ENCODE measurements at regions not wholly inside any gene's neighbourhood (a gene's known extent, or its start where the extent isn't known, plus 50 kb on each side); places are given as distances from the start of the nearest gene placed in this dataset.

DNA sequence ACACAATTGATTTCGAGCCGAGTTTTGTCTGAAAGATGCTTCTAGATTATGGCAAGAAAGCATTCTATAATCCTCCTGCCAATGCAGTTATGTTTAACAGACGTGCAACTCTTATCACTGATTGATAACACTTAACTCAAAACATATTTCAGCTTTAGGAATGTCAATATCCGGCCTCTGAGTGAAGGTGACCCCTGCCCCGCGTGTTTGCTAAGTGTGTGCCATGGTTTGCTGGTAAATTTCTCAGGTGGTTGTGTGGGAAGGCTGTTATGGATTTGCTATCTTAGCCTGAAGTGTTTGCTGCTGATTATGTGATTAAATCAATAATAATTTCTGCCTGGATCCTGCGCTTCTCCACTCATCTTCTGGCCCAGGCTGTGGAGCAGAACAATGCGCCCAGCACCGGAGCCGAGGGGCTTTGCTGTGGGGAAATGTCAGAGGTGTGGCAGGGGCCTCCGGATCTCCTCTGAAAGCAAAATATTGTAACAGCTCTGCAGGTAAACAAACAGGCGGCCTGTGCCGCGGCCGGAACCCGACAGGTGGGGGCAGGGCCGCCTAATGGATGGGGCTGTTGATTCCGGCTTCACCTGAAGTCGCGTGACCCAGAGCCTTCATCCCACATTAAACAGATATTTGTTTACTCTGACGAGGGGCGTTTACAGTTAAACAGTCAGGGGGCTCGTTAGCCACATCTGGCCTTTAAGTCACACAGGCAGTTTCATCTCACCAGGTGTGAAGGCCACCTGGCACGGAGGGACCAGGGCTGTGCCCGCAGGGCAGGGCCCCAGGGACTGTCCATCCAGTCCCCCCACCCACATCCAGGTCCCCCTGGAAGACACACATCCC, 210.7 kb upstream of the SALL3 start:
- WGBS, 2 donors = 32 to 41% methylated on average over 25 of the region's 25 CpGs
- H3K27me3 ChIP-seq (ENCODE audit: control insufficient read depth in 1 of 2, insufficient read depth in 2 of 2, low read length in 2 of 2) = no peaks in the 10 kb centered on the region
- no peak overlapping the region for H3K4me3 ChIP-seq (ENCODE audit: low read depth in 1 of 2, low read length in 2 of 2)

DNA sequence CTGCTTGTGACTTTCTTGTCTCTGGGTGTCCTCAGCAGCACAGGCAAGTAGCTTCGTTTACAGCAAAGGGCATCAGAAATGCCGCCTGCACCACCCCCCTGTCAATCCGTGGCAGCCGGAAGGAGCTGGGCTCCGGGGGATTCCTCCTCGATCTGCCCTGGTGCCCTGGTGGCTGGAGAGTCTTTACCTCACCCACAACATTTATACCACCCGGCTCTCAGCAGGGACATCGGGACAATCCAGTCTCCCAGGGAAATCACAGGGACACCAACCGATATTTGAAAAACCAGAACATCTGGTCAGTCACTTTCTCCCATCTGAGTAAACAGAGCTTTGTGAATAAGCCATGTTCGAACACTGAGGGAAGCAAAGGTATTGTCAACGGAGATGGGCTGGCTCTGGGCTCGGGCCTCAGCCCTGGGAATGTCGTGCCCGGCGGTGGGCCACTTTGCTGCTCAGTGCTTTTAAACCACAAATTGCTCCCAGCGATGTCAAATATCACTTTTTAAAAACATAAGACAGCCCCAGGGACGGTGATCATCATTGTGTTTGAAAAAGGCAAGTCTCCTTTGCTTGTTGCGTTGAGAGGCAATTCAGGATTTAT, 210.0 kb upstream of the SALL3 start:
- 63 to 69% methylated on average over 18 of the region's 18 CpGs for WGBS, 2 donors
- H3K36me3 ChIP-seq (ENCODE audit: control insufficient read depth in 2 of 2, insufficient read depth in 2 of 2, low read length in 1 of 2) = no peaks in the 10 kb centered on the region
- H3K4me1 ChIP-seq (ENCODE audit: control insufficient read depth in 2 of 2, insufficient read depth in 2 of 2, low read length in 1 of 2) = no peaks in the 10 kb centered on the region
- H3K27me3 ChIP-seq (ENCODE audit: control insufficient read depth in 1 of 2, insufficient read depth in 2 of 2, low read length in 2 of 2) = no peaks in the 10 kb centered on the region
- H3K27ac ChIP-seq (ENCODE audit: low read depth in 2 of 2, low read length in 1 of 2) = no peak overlapping the region
- no peak overlapping the region for H3K4me3 ChIP-seq (ENCODE audit: low read depth in 1 of 2, low read length in 2 of 2)
- H3K9me3 ChIP-seq (ENCODE audit: control insufficient read depth in 2 of 2, insufficient read depth in 1 of 2, low read depth in 1 of 2, low read length in 1 of 2) = no peaks in the 10 kb centered on the region

More for the DNA sequence above, 210.7 kb upstream of the SALL3 start:
- H3K4me1 ChIP-seq (ENCODE audit: control insufficient read depth in 2 of 2, insufficient read depth in 2 of 2, low read length in 1 of 2) = no peaks in the 10 kb centered on the region
- no peaks in the 10 kb centered on the region for H3K9me3 ChIP-seq (ENCODE audit: control insufficient read depth in 2 of 2, insufficient read depth in 1 of 2, low read depth in 1 of 2, low read length in 1 of 2)
- H3K27ac ChIP-seq (ENCODE audit: low read depth in 2 of 2, low read length in 1 of 2) = no peak overlapping the region
- no peaks in the 10 kb centered on the region for H3K36me3 ChIP-seq (ENCODE audit: control insufficient read depth in 2 of 2, insufficient read depth in 2 of 2, low read length in 1 of 2)

DNA sequence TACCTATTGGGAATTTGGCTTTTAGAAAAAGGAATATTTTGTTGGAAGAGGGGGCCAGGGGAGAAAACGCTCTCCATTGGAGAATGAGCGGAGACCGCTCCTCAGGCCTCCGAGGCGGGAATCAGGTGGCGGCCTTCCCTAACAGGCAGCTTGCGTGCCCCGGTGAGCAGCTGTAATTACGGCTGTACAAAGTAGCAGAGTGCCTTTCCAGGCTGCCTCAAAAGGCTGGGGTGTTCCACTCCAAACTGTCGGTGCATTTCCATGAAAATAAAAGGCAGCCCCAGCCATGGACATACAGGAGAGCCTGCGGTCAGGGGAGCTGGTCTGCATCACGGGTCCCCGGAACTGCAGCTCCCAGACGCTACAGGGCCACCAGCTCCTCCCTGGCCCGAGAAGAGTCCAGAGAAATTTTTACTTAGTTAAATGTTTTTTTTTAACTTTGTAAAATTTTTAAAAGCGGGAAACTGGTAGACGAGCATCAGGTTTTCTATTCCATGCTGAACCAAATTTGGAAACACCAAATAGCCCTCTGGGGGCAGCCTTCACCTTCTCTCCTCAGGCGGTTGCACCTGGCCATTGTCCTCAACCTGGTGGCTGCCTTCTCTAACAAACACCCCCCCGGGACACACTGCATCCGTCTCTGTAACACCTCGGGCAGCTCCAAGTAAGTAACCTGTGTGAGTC, 209.3 kb upstream of the SALL3 start:
- H3K9me3 ChIP-seq (ENCODE audit: control insufficient read depth in 2 of 2, insufficient read depth in 1 of 2, low read depth in 1 of 2, low read length in 1 of 2) = no peaks in the 10 kb centered on the region
- 80 to 81% methylated on average over 21 of the region's 21 CpGs for WGBS, 2 donors
- no peak overlapping the region for H3K4me3 ChIP-seq (ENCODE audit: low read depth in 1 of 2, low read length in 2 of 2)
- no peaks in the 10 kb centered on the region for H3K4me1 ChIP-seq (ENCODE audit: control insufficient read depth in 2 of 2, insufficient read depth in 2 of 2, low read length in 1 of 2)
- H3K36me3 ChIP-seq (ENCODE audit: control insufficient read depth in 2 of 2, insufficient read depth in 2 of 2, low read length in 1 of 2) = no peaks in the 10 kb centered on the region
- no peak overlapping the region for H3K27ac ChIP-seq (ENCODE audit: low read depth in 2 of 2, low read length in 1 of 2)
- no peaks in the 10 kb centered on the region for H3K27me3 ChIP-seq (ENCODE audit: control insufficient read depth in 1 of 2, insufficient read depth in 2 of 2, low read length in 2 of 2)

DNA sequence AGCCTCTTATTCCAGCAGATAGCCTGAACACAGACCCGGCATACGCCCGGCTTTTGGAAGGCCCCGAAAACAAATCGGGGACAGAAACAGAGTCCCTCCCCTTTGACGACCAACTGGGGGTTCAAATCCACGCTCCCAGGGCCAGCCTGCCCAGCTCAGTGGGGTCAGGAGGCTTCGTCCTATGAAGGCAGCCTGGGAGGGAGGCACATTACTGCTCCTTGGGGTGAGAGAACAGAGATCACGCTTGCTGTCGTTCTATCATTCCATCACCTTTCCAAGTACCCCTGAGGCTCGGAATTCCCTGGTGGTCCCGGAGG, 208.8 kb upstream of the SALL3 start:
- 78 to 82% methylated on average over 12 of the region's 12 CpGs for WGBS, 2 donors
- no peak overlapping the region for H3K4me3 ChIP-seq (ENCODE audit: low read depth in 1 of 2, low read length in 2 of 2)
- H3K4me1 ChIP-seq (ENCODE audit: control insufficient read depth in 2 of 2, insufficient read depth in 2 of 2, low read length in 1 of 2) = no peaks in the 10 kb centered on the region
- no peak overlapping the region for H3K27ac ChIP-seq (ENCODE audit: low read depth in 2 of 2, low read length in 1 of 2)
- no peaks in the 10 kb centered on the region for H3K36me3 ChIP-seq (ENCODE audit: control insufficient read depth in 2 of 2, insufficient read depth in 2 of 2, low read length in 1 of 2)
- no peaks in the 10 kb centered on the region for H3K27me3 ChIP-seq (ENCODE audit: control insufficient read depth in 1 of 2, insufficient read depth in 2 of 2, low read length in 2 of 2)
- no peaks in the 10 kb centered on the region for H3K9me3 ChIP-seq (ENCODE audit: control insufficient read depth in 2 of 2, insufficient read depth in 1 of 2, low read depth in 1 of 2, low read length in 1 of 2)

DNA sequence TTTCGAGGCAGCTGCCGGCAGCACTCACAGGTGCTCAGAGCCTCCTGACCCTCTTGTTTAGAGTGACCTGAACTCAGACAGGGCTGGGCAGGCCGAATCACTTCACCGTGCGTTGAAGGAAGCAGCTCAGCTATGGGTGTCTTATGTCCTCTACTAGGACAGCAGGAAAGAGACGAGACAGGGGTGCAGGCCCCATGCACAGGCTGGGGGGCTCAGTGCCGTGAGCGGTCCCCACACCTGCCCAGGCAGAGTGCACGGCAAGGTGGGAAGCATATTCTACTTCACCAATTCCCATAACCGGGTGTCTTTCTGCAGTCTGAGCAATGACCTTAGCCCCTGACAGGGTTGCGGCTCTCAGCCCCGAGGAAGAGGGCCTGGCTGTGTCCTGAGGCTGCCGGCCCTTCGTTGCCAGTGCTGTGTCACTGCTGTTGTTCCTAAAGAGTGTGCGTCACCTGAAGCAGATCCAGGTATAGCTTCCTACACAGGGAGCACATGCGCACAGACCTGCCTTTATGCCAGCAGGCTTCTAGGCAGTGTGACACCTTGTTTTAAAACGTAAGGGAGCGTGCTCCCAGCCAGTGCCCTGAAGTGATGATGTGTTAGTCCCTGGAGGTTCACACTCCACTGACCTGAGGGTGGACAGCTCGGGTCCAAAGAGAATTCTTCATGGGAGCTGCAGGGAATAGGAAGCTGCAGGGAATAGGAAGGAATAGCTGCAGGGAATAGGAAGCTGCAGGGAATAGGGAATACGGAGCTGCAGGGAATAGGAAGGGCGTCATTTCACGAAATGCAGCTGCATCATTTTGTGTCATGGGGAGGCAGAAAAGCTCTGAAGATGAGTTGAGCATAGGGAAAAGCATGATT, 207.9 kb upstream of the SALL3 start:
- Histone ChIP-seq H3K9me3 (ENCODE audit: control insufficient read depth in 2 of 2, insufficient read depth in 1 of 2, low read depth in 1 of 2, low read length in 1 of 2) (no peaks in the 10 kb centered on the region), H3K36me3 (ENCODE audit: control insufficient read depth in 2 of 2, insufficient read depth in 2 of 2, low read length in 1 of 2) (no peaks in the 10 kb centered on the region), H3K27ac (ENCODE audit: low read depth in 2 of 2, low read length in 1 of 2) (no peak overlapping the region), H3K4me3 (ENCODE audit: low read depth in 1 of 2, low read length in 2 of 2) (no peak overlapping the region), H3K27me3 (ENCODE audit: control insufficient read depth in 1 of 2, insufficient read depth in 2 of 2, low read length in 2 of 2) (no peaks in the 10 kb centered on the region), H3K4me1 (ENCODE audit: control insufficient read depth in 2 of 2, insufficient read depth in 2 of 2, low read length in 1 of 2) (no peaks in the 10 kb centered on the region)
- 75 to 76% methylated on average over 22 of the region's 22 CpGs for WGBS, 2 donors

DNA sequence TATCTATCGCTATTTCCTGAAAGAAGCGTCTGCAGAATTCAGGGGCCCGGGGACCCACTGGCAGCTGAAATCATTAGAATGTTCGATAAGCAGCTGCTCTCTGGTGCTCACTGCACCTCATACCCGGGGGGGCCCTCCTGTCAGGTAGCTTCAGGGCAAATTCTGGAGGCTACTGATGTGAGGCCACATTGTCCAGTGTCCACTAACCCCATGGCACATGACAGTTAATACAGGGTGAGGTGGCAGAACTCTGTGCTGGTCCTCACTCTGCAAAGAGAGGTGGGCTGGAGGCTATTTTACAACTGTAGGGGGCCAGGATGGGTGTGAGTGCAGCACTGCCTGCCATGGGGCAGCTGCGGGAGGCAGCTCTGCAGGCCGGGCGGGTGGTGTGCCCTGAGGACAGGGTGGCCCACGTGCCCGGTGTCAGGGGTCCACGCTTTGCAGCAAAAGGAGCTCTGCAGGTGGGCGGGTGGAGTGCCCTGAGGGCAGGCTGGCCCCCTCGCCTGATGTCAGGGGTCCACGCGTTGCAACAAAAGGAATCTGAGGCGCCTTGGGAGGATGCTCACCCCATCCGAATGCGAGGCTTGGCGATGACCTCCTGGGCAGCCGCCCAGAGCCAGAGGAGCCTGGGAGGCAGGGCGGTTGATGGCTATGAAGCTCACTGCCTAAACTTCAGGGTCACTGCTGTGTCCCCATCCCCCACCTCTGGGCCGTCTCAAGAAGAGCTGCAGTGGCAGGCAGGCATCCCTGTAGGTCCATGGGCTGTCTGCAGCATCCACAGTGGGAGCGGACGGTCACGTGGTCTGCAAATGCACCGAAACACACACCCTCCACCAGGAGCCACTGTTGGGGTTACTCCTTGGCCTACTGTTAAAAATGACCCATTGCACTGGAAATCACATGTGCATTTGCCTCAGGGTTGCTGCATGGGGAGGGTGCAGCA, 207.0 kb upstream of the SALL3 start:
- no peaks in the 10 kb centered on the region for H3K4me1 ChIP-seq (ENCODE audit: control insufficient read depth in 2 of 2, insufficient read depth in 2 of 2, low read length in 1 of 2)
- H3K27ac ChIP-seq (ENCODE audit: low read depth in 2 of 2, low read length in 1 of 2) = no peak overlapping the region
- WGBS, 2 donors = 81% methylated on average over 26 of the region's 26 CpGs
- H3K27me3 ChIP-seq (ENCODE audit: control insufficient read depth in 1 of 2, insufficient read depth in 2 of 2, low read length in 2 of 2) = no peaks in the 10 kb centered on the region
- H3K36me3 ChIP-seq (ENCODE audit: control insufficient read depth in 2 of 2, insufficient read depth in 2 of 2, low read length in 1 of 2) = no peaks in the 10 kb centered on the region
- no peaks in the 10 kb centered on the region for H3K9me3 ChIP-seq (ENCODE audit: control insufficient read depth in 2 of 2, insufficient read depth in 1 of 2, low read depth in 1 of 2, low read length in 1 of 2)
- no peak overlapping the region for H3K4me3 ChIP-seq (ENCODE audit: low read depth in 1 of 2, low read length in 2 of 2)

DNA sequence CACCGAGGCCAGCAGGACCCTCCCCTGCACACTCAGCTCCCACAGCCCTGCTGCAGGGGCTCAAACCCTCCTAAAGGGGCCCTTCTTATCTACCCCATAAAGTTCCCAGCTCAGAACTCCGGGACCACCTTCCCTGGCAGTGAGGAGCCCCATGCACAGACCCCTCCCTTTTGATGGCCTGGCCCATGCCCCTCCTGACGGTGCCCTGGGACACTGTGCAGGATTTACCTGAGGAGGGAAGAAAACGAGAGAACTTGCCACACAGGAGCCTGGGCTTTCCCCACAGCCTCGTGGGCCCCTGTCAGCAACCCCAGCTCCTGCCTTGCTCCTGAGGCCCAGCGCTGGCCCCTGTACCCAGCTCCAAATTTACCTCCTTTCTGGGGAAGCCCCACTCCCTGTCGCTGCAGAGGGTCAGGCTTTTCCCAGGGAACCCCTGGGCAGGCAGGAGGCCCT, 206.3 kb upstream of the SALL3 start:
- H3K27ac ChIP-seq (ENCODE audit: low read depth in 2 of 2, low read length in 1 of 2) = no peak overlapping the region
- no peak overlapping the region for H3K4me3 ChIP-seq (ENCODE audit: low read depth in 1 of 2, low read length in 2 of 2)
- no peaks in the 10 kb centered on the region for H3K9me3 ChIP-seq (ENCODE audit: control insufficient read depth in 2 of 2, insufficient read depth in 1 of 2, low read depth in 1 of 2, low read length in 1 of 2)
- 76% methylated on average over 7 of the region's 7 CpGs for WGBS, 2 donors
- no peaks in the 10 kb centered on the region for H3K4me1 ChIP-seq (ENCODE audit: control insufficient read depth in 2 of 2, insufficient read depth in 2 of 2, low read length in 1 of 2)
- no peaks in the 10 kb centered on the region for H3K36me3 ChIP-seq (ENCODE audit: control insufficient read depth in 2 of 2, insufficient read depth in 2 of 2, low read length in 1 of 2)
- H3K27me3 ChIP-seq (ENCODE audit: control insufficient read depth in 1 of 2, insufficient read depth in 2 of 2, low read length in 2 of 2) = no peaks in the 10 kb centered on the region

DNA sequence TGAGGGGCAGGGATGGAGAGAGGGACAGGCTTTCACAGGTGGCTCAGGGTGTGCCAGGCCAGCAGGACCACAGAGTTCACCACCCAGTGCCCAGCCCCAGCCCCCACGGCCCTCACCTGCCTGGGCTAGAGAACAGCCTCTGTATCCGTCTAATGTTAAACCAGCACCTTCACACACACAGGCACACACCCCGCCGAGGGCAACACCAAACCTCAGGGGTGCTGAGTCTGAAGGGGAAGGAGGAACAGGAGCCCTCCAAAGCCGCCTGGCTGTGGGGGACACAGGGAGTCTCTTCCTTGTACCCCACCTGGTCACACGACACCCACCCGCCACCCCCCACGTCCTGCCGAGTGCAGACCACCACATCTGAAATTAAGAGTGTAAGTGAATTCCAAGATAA, 205.8 kb upstream of the SALL3 start:
- Histone ChIP-seq H3K27ac (ENCODE audit: low read depth in 2 of 2, low read length in 1 of 2) (no peak overlapping the region), H3K4me3 (ENCODE audit: low read depth in 1 of 2, low read length in 2 of 2) (no peak overlapping the region), H3K27me3 (ENCODE audit: control insufficient read depth in 1 of 2, insufficient read depth in 2 of 2, low read length in 2 of 2) (no peaks in the 10 kb centered on the region), H3K36me3 (ENCODE audit: control insufficient read depth in 2 of 2, insufficient read depth in 2 of 2, low read length in 1 of 2) (no peaks in the 10 kb centered on the region), H3K4me1 (ENCODE audit: control insufficient read depth in 2 of 2, insufficient read depth in 2 of 2, low read length in 1 of 2) (no peaks in the 10 kb centered on the region), H3K9me3 (ENCODE audit: control insufficient read depth in 2 of 2, insufficient read depth in 1 of 2, low read depth in 1 of 2, low read length in 1 of 2) (no peaks in the 10 kb centered on the region)
- WGBS, 2 donors = 81 to 87% methylated on average over 9 of the region's 9 CpGs
